Mesenchymal stem cell (in vitro differentiated cells and primary cell): ENCODE measurements at regions not wholly inside any gene's neighbourhood (a gene's known extent, or its start where the extent isn't known, plus 50 kb on each side); places are given as distances from the start of the nearest gene placed in this dataset.

Source experiments
- DNase-seq: peaks from one replicate; pipeline ENCODE4 v3.0.0-alpha.2; 2013
- H2AFZ ChIP-seq: one replicate; pipeline ENCODE4 v1.6.1; 2013; ENCODE audit warnings: low read depth, mild to moderate bottlenecking, control low read depth, inconsistent platforms, low read length, moderate library complexity
- H2AK5ac ChIP-seq: 2 replicates; pipeline ENCODE4 v1.6.1; 2013; ENCODE audit warnings: low read length, moderate library complexity, mild to moderate bottlenecking, inconsistent platforms; ENCODE audit not compliant: severe bottlenecking
- H2BK120ac ChIP-seq: one replicate; pipeline ENCODE4 v1.6.1; 2013; ENCODE audit warnings: low read depth, mild to moderate bottlenecking, inconsistent platforms, low read length, moderate library complexity
- H2BK12ac ChIP-seq, 2 experiments: one replicate each; pipeline ENCODE4 v1.6.1; 2013; ENCODE audit warnings: inconsistent platforms in 2 of 2, low read length in 2 of 2, mild to moderate bottlenecking in 2 of 2, moderate library complexity in 2 of 2, control low read depth in 1 of 2
- H2BK15ac ChIP-seq: one replicate; pipeline ENCODE4 v1.6.1; 2013; ENCODE audit warnings: mild to moderate bottlenecking, low read depth, inconsistent platforms; ENCODE audit not compliant: poor library complexity, severe bottlenecking
- H2BK5ac ChIP-seq: 2 replicates; pipeline ENCODE4 v1.6.1; 2013; ENCODE audit warnings: low read depth, mild to moderate bottlenecking, low read length, control low read depth, inconsistent platforms; ENCODE audit not compliant: poor library complexity, severe bottlenecking
- H3K14ac ChIP-seq, 2 experiments: one replicate each; pipeline ENCODE4 v1.6.1; 2013; ENCODE audit warnings: inconsistent platforms in 2 of 2, low read length in 2 of 2, control low read depth in 1 of 2, mild to moderate bottlenecking in 1 of 2, moderate library complexity in 1 of 2
- H3K18ac ChIP-seq, 2 experiments: one replicate each; pipeline ENCODE4 v1.6.1; 2013; ENCODE audit warnings: inconsistent platforms in 2 of 2, low read length in 2 of 2, control low read depth in 1 of 2, low read depth in 1 of 2, mild to moderate bottlenecking in 1 of 2
- H3K23ac ChIP-seq, 2 experiments: one replicate each; pipeline ENCODE4 v1.6.1; 2013; ENCODE audit warnings: inconsistent platforms in 2 of 2, low read length in 2 of 2, mild to moderate bottlenecking in 2 of 2, moderate library complexity in 2 of 2, control low read depth in 1 of 2
- H3K27ac ChIP-seq: 2 replicates; pipeline ENCODE4 v1.5.1; 2013; ENCODE audit warnings: mild to moderate bottlenecking, moderate library complexity, low read length, control low read depth, inconsistent platforms; ENCODE audit not compliant: poor library complexity, severe bottlenecking
- H3K27me3 ChIP-seq, 2 experiments: 2 replicates each; pipeline versions ENCODE4 v1.6.1 to v1.7.0; 2013; ENCODE audit warnings: low read length in 2 of 2, mild to moderate bottlenecking in 2 of 2, moderate library complexity in 2 of 2, control low read depth in 1 of 2, inconsistent platforms in 1 of 2; ENCODE audit not compliant: control insufficient read depth in 1 of 2, insufficient read depth in 1 of 2
- H3K36me3 ChIP-seq, 2 experiments: 2 replicates each; pipeline versions ENCODE4 v1.6.1 to v1.7.0; 2013; ENCODE audit warnings: low read length in 2 of 2, control low read depth in 1 of 2, inconsistent platforms in 1 of 2, low read depth in 1 of 2, mild to moderate bottlenecking in 1 of 2; ENCODE audit not compliant: insufficient read depth in 2 of 2, control insufficient read depth in 1 of 2
- H3K4ac ChIP-seq, 2 experiments: one replicate each; pipeline ENCODE4 v1.6.1; 2013; ENCODE audit warnings: inconsistent platforms in 2 of 2, low read length in 2 of 2, mild to moderate bottlenecking in 2 of 2, moderate library complexity in 2 of 2, control low read depth in 1 of 2, low read depth in 1 of 2
- H3K4me1 ChIP-seq: 2 replicates; pipeline ENCODE4 v1.6.1; 2013; ENCODE audit warnings: low read depth, low read length, control low read depth; ENCODE audit not compliant: control insufficient read depth, insufficient read depth
- H3K4me2 ChIP-seq: 2 replicates; pipeline ENCODE4 v1.6.1; 2013; ENCODE audit warnings: low read length, mild to moderate bottlenecking, inconsistent platforms; ENCODE audit not compliant: poor library complexity, severe bottlenecking
- H3K4me3 ChIP-seq, 2 experiments: 2 replicates each; pipeline versions ENCODE4 v1.5.1 to v1.7.0; 2013; ENCODE audit warnings: low read length in 2 of 2, mild to moderate bottlenecking in 2 of 2, control low read depth in 1 of 2, low read depth in 1 of 2; ENCODE audit not compliant: insufficient read depth in 1 of 2
- H3K79me1 ChIP-seq: replicated peaks from 2 replicates; pipeline ENCODE4 v1.6.1; 2013; ENCODE audit warnings: mild to moderate bottlenecking, control low read depth, low read length, inconsistent platforms; ENCODE audit not compliant: poor library complexity, severe bottlenecking
- H3K9ac ChIP-seq: 2 replicates; pipeline ENCODE4 v1.7.0; 2013; ENCODE audit warnings: mild to moderate bottlenecking, low read length, moderate library complexity
- H3K9me3 ChIP-seq: 2 replicates; pipeline ENCODE4 v1.7.0; 2013; ENCODE audit warnings: mild to moderate bottlenecking, low read length; ENCODE audit not compliant: control insufficient read depth
- H4K8ac ChIP-seq: one replicate; pipeline ENCODE4 v1.6.1; 2013; ENCODE audit warnings: inconsistent platforms, mild to moderate bottlenecking, low read length, moderate library complexity
- H4K91ac ChIP-seq: one replicate; pipeline ENCODE4 v1.6.1; 2013; ENCODE audit warnings: mild to moderate bottlenecking, low read length, inconsistent platforms
- WGBS: methylation state at CpG from one replicate; pipeline ENCODE4 v1.1.7; 2013; ENCODE audit warnings: mixed read lengths; 5-methylcytosine and 5-hydroxymethylcytosine counted together

DNA sequence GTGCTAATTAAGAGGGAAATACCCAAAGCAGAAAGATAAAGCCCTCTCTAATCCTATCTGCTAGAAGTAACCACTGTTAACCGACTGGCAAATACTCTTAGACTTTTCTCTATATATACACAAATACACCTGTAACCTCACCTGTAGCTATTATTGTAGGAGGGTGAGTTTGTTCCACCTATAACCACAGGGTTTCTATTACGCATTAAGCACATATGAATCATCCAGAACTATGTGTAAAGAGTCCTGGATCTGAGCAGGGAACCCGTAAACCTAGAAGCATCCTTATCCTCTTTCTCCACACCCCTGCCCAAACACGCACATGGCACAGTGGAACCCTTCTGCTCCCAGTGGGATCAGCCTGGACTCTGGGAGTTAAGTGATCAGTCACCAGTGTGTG lies 172.8 kb upstream of the C2CD4B start:
- 96% methylated on average over 3 of the region's 4 CpGs for WGBS
- Histone ChIP-seq H2BK15ac (no peak overlapping the region), H3K36me3 (no peaks in the 10 kb centered on the region), H2BK12ac (no peak overlapping the region), H3K9ac (no peak overlapping the region), H3K4ac (no peak overlapping the region), H4K8ac (no peak overlapping the region), H3K79me1 (no peaks in the 10 kb centered on the region), H3K27me3 (peaks cover 10 to 13% of the 10 kb centered on the region in 2 experiments), H3K4me3 (no peak overlapping the region), H4K91ac (no peak overlapping the region), H2AFZ (no peak overlapping the region), H2BK5ac (no peak overlapping the region), H3K14ac (no peak overlapping the region), H2BK120ac (no peak overlapping the region), H3K18ac (no peak overlapping the region), H3K23ac (no peak overlapping the region), H3K4me2 (no peak overlapping the region), H3K9me3 (no peaks in the 10 kb centered on the region), H3K4me1 (no peaks in the 10 kb centered on the region), H3K27ac (no peak overlapping the region), H2AK5ac (no peak overlapping the region)
- no peak for DNase-seq

DNA sequence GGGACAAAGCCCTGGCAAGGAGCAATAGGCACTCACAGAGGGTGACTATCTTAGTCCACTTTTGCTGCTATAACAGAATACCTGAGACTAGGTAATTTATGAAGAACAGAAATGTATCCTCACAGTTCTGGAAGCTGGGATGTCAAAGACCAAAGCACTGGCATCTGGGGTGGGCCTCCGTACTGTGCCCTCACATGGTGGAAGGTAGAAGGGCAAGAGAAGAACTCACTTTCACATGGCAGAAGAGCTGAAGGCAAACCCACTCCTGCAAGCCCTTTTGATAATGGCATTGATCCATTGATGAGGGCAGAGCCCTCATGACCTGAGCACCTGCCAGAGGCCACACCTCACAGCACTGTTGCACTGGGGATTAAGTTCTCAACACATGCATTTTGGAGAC lies 173.4 kb upstream of the C2CD4B start:
- no peak for DNase-seq
- Histone ChIP-seq H2BK15ac (no peak overlapping the region), H3K4me2 (no peak overlapping the region), H3K9ac (no peak overlapping the region), H3K79me1 (no peaks in the 10 kb centered on the region), H3K18ac (no peak overlapping the region), H4K91ac (no peak overlapping the region), H2BK12ac (no peak overlapping the region), H3K4ac (no peak overlapping the region), H3K4me1 (no peaks in the 10 kb centered on the region), H2AFZ (no peak overlapping the region), H3K23ac (no peak overlapping the region), H2BK5ac (no peak overlapping the region), H3K14ac (no peak overlapping the region), H3K36me3 (no peaks in the 10 kb centered on the region), H3K9me3 (no peaks in the 10 kb centered on the region), H2AK5ac (no peak overlapping the region), H2BK120ac (no peak overlapping the region), H3K4me3 (no peak overlapping the region), H3K27me3 (peaks cover 10 to 13% of the 10 kb centered on the region in 2 experiments), H4K8ac (no peak overlapping the region), H3K27ac (no peak overlapping the region)
- 68% methylated on average over 1 of the region's 1 CpG for WGBS

- Histone ChIP-seq H3K23ac (no peak overlapping the region), H3K9me3 (no peaks in the 10 kb centered on the region), H3K9ac (no peak overlapping the region), H2BK15ac (no peak overlapping the region), H3K4me1 (peaks cover 4% of the 10 kb centered on the region), H2BK12ac (no peak overlapping the region), H2AK5ac (no peak overlapping the region), H3K36me3 (no peaks in the 10 kb centered on the region), H3K4me2 (no peak overlapping the region), H3K27me3 (peaks cover 9 to 10% of the 10 kb centered on the region in 2 experiments), H3K4ac (no peak overlapping the region), H3K27ac (no peak overlapping the region), H2BK5ac (no peak overlapping the region), H3K4me3 (no peak overlapping the region), H3K79me1 (no peaks in the 10 kb centered on the region), H4K91ac (no peak overlapping the region), H2AFZ (no peak overlapping the region), H4K8ac (no peak overlapping the region), H3K14ac (no peak overlapping the region), H3K18ac (no peak overlapping the region), H2BK120ac (no peak overlapping the region)
- DNase-seq, result no peak
- WGBS, result 95% methylated on average over 7 of the region's 9 CpGs
Observed at GRCh38 chr15:62342959-62343358, 177.9 kb upstream of the C2CD4B start.

DNA sequence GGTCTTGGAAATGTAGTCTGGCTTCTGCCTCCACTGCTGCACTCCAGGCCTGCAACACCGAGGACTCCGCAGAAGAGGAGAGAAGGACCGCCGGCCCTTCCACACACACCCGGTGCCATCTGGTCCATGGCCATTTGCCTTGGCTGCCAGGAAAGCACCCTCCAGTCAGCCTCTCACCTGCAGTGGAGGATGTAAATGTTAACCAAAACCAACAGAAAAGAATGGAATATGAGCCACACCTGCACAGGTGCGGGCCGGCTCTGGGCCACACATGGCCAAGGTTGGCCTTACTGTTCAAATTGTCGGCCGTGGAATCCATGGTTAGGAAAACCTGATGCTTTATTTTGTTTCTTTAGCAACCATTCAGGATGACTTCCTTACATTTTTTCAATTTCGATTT lies 178.3 kb upstream of the C2CD4B start:
- H4K8ac ChIP-seq, result no peak overlapping the region
- H3K18ac ChIP-seq, result no peak overlapping the region
- WGBS, result 93% methylated on average over 10 of the region's 10 CpGs
- no peak overlapping the region for H2BK5ac ChIP-seq
- H4K91ac ChIP-seq, result no peak overlapping the region
- no peak overlapping the region for H3K4ac ChIP-seq
- no peak overlapping the region for H3K4me2 ChIP-seq
- no peak overlapping the region for H3K4me3 ChIP-seq
- no peak overlapping the region for H2BK12ac ChIP-seq
- H3K14ac ChIP-seq, result no peak overlapping the region
- no peak overlapping the region for H3K23ac ChIP-seq
- peaks cover 4% of the 10 kb centered on the region for H3K4me1 ChIP-seq
- H3K9ac ChIP-seq, result no peak overlapping the region
- DNase-seq, result no peak
- no peak overlapping the region for H3K27ac ChIP-seq
- H3K79me1 ChIP-seq, result no peaks in the 10 kb centered on the region
- no peaks in the 10 kb centered on the region for H3K36me3 ChIP-seq
- no peak overlapping the region for H2BK15ac ChIP-seq
- no peaks in the 10 kb centered on the region for H3K9me3 ChIP-seq
- no peak overlapping the region for H2AK5ac ChIP-seq
- no peak overlapping the region for H2AFZ ChIP-seq
- no peak overlapping the region for H2BK120ac ChIP-seq
- H3K27me3 ChIP-seq, result peaks cover 6 to 10% of the 10 kb centered on the region in 2 experiments
